ENCODE measurements at regions not wholly inside any gene's neighbourhood (a gene's known extent, or its start where the extent isn't known, plus 50 kb on each side); places are given as distances from the start of the nearest gene placed in this dataset.

DNA sequence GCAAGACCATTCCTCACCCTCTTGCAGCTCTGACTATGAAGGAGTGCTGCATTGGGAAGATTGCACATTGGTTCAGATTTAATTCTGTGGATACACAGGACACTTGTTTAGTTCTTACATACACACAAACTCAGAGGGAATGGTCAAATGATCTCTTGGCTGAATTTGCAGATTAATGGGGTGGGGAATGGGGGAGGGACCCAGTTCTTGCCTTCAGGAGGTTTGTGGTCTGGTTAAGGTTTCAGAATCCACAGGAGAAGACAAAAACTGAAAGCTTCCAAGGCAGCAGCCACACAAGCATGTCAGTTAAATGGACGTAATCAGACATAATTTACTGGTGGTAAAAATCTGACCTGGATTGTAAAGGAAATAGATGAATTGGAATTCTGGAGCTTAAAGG is 257.1 kb upstream of the ROPN1 start:
- FAIRE-seq (no peak), DNase-seq (ENCODE audit: insufficient read length, low spot score) (no peak)
- TF ChIP-seq CTCF (IDR thresholded peaks at IDR 0.05; ENCODE audit: insufficient read depth, missing control alignments): no peak

GRCh38 chr3:124250053-124250452 is 258.1 kb upstream of the ROPN1 start:
- DNase-seq (ENCODE audit: insufficient read length, low spot score): no peak
- no peak for TF ChIP-seq CTCF (IDR thresholded peaks at IDR 0.05; ENCODE audit: insufficient read depth, missing control alignments)
- no peak for FAIRE-seq

GRCh38 chr3:124256156-124256555 is 264.2 kb upstream of the ROPN1 start:
- no peak for TF ChIP-seq CTCF (IDR thresholded peaks at IDR 0.05; ENCODE audit: insufficient read depth, missing control alignments)
- DNase-seq (ENCODE audit: insufficient read length, low spot score) (no peak), FAIRE-seq (no peak)

GRCh38 chr3:124256599-124256998 is 264.7 kb upstream of the ROPN1 start:
- no peak for DNase-seq (ENCODE audit: insufficient read length, low spot score)
- FAIRE-seq: no peak
- no peak for TF ChIP-seq CTCF (IDR thresholded peaks at IDR 0.05; ENCODE audit: insufficient read depth, missing control alignments)

GRCh38 chr3:124257336-124257864 is 265.5 kb upstream of the ROPN1 start:
- TF ChIP-seq CTCF (IDR thresholded peaks at IDR 0.05; ENCODE audit: insufficient read depth, missing control alignments): no peak
- DNase-seq (ENCODE audit: insufficient read length, low spot score) (no peak), FAIRE-seq (no peak)

DNA sequence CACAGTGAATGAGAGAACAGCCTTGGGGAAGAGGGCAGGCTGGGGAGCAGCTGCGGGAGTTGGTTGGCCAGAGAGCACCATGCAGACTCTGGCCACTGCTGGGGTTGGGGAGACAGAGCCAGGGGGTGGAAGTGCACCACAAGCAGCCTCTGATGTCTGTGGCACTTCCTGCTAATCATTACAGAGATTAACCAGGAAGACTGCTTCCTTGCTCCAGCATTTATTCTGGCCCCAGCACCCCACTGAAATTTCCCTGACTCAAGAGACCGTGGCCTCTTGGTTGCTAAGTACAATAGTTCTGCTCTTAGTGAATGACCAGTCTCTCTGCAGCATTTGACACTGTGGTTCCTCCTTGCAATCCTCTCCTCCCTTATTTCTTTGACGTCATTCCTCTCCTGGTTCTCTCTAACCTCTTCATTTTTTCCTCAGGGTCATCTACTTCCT is 266.2 kb upstream of the ROPN1 start:
- DNase-seq (ENCODE audit: insufficient read length, low spot score): no peak

More for the DNA sequence above, 266.2 kb upstream of the ROPN1 start:
- no peak for FAIRE-seq
- no peak for TF ChIP-seq CTCF (IDR thresholded peaks at IDR 0.05; ENCODE audit: insufficient read depth, missing control alignments)

All from D721Med (cell line).